Retinal pigment epithelial cell (primary cell): ENCODE measurements at regions not wholly inside any gene's neighbourhood (a gene's known extent, or its start where the extent isn't known, plus 50 kb on each side); places are given as distances from the start of the nearest gene placed in this dataset.

Source experiments
- DNase-seq: peaks from one replicate; pipeline ENCODE4 v3.0.0-alpha.2; 2010; ENCODE audit warnings: low read depth
- H3K4me3 ChIP-seq: 2 replicates; pipeline ENCODE4 v1.5.1; 2011; ENCODE audit warnings: mild to moderate bottlenecking, low read length, control low read depth, moderate library complexity
- CTCF ChIP-seq: conservative IDR thresholded peaks from 2 replicates; pipeline ENCODE4 v1.5.1; 2011; ENCODE audit warnings: low read depth, low read length, control low read depth, inconsistent platforms

- DNase-seq = no peak
- no peak overlapping the region for H3K4me3 ChIP-seq
- TF ChIP-seq CTCF = no peak
These were observed 306.5 kb downstream of the RPLP1 start for GRCh38 chr15:69758810-69759790.

DNA sequence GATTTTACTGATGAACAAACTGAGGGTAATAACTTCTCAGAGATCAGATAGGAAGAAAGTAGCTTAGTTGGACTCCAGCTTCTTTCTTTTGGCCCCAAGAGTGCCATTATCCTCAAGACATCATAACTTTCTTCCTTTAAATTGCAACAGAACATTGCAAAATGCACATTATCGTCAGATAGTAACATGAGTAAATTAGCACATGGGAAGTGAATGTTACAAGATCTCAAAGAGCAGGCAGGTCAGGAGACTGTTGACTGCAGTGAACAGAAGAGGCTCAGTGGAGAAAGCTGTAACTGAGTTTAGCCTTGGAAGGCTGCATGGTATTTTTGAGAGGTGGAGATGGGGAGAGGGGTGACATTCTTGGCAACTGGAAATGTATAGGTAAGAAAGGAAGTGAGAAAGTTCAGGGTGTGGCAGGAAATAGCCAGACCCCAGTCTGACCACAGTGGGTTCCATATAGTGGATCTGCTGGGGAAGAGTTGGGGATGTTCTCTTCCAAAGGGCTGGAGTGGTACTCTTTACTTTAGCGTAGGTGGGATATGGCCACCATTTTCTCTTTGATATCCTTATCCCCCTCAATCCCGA lies 307.7 kb downstream of the RPLP1 start:
- DNase-seq = peak; percentile 13
- TF ChIP-seq CTCF = no peak
- H3K4me3 ChIP-seq = no peak overlapping the region

GRCh38 chr15:69760890-69761568 lies 308.4 kb downstream of the RPLP1 start:
- TF ChIP-seq CTCF = no peak
- H3K4me3 ChIP-seq = no peak overlapping the region
- peak; percentile 94 for DNase-seq

DNA sequence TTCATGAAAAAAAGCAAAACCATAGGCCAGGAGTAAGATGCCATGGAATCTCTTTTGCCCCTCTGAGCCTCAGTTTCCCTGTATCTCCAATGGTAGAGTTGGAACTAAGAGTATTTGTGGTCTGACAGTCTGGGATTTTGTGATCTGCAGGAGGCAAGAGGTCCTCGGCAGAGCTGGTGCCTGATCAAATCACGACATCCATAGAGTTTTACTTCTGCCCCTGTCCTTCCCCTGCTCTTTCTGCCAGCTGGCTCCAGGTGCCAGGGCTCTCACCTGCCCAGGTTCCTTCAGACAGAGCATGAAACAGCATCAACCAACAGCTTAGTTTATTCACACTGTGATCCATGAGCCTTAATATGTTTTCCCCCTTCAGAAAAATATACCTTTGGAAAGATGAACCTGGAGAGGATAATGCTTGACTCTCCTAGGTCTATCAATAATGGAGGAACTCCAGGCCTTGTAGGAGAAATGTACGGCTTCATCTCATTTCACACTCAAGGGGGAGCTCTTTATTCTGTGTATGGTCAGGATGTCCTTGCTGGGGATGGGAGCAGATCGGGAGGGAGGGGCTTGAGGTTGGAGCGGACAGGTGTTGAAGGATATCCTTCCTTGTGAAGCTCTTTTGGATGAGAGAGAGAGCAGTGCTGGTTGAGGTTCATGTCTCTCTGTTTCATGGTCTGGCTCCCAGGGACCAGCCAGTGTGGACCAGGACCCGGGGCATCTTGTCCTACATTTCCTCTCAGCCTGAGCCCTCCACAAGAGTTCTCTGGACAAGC lies 309.9 kb downstream of the RPLP1 start:
- TF ChIP-seq CTCF = peak; percentile 45
- no peak for DNase-seq
- H3K4me3 ChIP-seq = no peak overlapping the region

GRCh38 chr15:69763831-69764230 lies 311.2 kb downstream of the RPLP1 start:
- no peak for TF ChIP-seq CTCF
- DNase-seq = no peak
- H3K4me3 ChIP-seq = no peak overlapping the region

DNA sequence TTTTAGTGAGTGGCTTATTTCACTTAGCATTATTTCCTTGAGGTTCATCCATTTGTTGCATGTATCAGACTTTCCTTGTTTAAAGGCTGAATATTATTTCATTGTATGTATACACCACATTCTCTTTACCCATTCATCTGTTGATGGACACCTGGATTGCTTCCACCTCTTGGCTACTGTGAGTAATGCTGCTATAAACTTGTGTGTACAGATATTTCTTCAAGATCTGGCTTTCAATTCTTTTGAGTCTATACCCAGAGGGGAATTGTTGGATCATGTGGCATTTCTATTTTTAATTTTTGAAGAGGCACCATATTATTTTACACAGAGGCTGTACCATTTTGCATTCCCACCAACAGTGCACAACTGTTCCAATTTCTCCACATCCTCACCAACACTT lies 313.5 kb downstream of the RPLP1 start:
- DNase-seq = no peak
- no peak overlapping the region for H3K4me3 ChIP-seq
- no peak for TF ChIP-seq CTCF
